22Rv1 (cell line): ENCODE measurements at regions not wholly inside any gene's neighbourhood (a gene's known extent, or its start where the extent isn't known, plus 50 kb on each side); places are given as distances from the start of the nearest gene placed in this dataset.
"Not testable (repeated sequence)": the region's sequence is repeated elsewhere in the genome, so short reads cannot be mapped to it uniquely, and the experiment has no call there.

Experiments
- H3K27ac ChIP-seq: fragments of 450-650 bp; 2 replicates; pipeline ENCODE4 v1.5.1; 2017
- ZFX ChIP-seq: fragments of 450-650 bp; IDR thresholded peaks from 2 replicates; pipeline ENCODE4 v1.6.1; 2017; ENCODE audit warnings: antibody characterized with exemption, borderline replicate concordance
- TF ChIP-seq, protein P1 (sequence below): fragments of 450-650 bp; IDR thresholded peaks from 2 replicates; pipeline ENCODE4 v1.5.1; 2017; ENCODE audit warnings: mild to moderate bottlenecking

GRCh38 chr12:20097626-20098025, 270.7 kb upstream of the PDE3A start:
- TF ChIP-seq, protein P1, sequence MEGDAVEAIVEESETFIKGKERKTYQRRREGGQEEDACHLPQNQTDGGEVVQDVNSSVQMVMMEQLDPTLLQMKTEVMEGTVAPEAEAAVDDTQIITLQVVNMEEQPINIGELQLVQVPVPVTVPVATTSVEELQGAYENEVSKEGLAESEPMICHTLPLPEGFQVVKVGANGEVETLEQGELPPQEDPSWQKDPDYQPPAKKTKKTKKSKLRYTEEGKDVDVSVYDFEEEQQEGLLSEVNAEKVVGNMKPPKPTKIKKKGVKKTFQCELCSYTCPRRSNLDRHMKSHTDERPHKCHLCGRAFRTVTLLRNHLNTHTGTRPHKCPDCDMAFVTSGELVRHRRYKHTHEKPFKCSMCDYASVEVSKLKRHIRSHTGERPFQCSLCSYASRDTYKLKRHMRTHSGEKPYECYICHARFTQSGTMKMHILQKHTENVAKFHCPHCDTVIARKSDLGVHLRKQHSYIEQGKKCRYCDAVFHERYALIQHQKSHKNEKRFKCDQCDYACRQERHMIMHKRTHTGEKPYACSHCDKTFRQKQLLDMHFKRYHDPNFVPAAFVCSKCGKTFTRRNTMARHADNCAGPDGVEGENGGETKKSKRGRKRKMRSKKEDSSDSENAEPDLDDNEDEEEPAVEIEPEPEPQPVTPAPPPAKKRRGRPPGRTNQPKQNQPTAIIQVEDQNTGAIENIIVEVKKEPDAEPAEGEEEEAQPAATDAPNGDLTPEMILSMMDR = no peak
- no peak for TF ChIP-seq ZFX
- no peak overlapping the region for H3K27ac ChIP-seq

DNA sequence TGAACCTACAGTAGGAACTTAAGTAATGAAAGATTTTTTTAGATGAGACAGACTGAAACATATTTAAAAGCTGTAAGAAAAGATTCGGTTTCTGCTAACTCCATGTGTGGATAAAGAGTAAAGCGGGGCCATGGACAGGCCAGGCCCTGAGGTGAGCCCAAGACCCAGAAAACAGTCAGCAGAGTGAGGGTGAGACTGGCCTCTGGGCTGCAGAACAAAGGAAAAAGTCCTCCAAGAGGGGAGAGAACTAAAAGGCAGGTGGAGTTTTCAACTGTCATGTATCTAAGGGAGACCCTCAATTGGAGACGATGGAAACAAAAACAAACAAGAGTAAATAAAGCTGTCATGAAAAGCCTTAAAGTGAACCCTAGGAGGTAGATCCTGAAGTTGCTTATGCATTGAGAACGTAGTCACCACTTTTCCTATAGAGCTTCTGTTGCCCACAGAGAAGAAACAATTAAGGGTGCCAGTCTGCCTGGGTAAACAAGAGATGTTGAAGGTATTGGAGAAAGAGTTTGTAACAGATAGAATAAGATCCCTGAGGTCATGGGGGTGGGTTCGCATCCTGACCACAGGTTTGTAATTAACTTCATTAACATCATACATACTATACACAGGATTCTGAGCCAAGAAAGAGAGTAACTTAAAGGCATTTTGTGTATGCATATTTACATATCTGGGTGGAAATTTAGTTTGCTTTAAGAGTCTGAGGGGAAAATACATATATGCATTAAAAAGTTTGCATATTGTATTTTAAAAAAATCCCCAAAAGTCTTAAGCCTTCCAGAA, 268.7 kb upstream of the PDE3A start:
- TF ChIP-seq ZFX = no peak
- TF ChIP-seq, protein P1 = no peak
- no peak overlapping the region for H3K27ac ChIP-seq

DNA sequence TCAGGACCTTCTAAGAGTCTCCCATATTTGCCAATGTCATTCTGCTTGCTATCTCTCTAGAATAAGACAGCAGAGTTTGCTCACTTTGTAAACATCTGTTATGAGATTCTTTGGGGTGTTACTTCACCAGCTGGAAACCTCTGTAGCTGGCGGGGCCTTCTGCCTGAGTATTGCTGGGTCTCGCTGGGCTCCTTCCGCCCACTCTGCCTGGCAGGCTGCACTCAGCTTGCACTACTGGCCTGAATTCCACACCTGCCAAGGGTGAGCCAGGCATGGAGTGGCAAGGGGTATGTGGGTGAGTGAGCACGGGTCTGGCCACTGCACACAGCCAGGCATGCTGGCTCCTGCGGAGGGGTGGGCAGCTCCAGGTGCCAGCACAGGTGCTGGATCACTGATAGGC, 267.3 kb upstream of the PDE3A start:
- TF ChIP-seq, protein P1 = no peak
- no peak for TF ChIP-seq ZFX
- H3K27ac ChIP-seq = no peak overlapping the region

- no peak for TF ChIP-seq ZFX
- TF ChIP-seq, protein P1 = no peak
- H3K27ac ChIP-seq = no peak overlapping the region
These were observed 262.4 kb upstream of the PDE3A start for GRCh38 chr12:20105943-20106342.

DNA sequence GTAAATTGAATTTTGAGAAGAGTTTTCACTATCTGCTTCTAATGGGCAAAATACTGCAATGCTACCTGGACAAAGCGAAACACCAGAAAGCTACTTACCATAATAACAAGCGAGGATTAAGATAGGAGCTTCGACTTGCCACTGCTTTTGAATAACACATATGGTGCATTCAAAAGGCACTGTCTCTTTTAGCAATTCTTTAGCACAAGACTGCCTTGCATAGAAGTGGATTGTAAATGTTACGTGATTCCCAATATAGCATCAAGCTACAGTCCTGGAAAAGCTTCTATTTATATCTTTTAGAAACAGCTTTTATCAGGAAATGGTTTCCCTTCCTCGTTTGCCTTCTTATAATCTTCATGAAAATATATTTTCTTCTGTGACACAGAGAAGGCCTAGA, 258.7 kb upstream of the PDE3A start:
- TF ChIP-seq ZFX = no peak
- TF ChIP-seq, protein P1 = no peak
- no peak overlapping the region for H3K27ac ChIP-seq

GRCh38 chr12:20115371-20115770, 253.0 kb upstream of the PDE3A start:
- H3K27ac ChIP-seq = not testable (repeated sequence)

DNA sequence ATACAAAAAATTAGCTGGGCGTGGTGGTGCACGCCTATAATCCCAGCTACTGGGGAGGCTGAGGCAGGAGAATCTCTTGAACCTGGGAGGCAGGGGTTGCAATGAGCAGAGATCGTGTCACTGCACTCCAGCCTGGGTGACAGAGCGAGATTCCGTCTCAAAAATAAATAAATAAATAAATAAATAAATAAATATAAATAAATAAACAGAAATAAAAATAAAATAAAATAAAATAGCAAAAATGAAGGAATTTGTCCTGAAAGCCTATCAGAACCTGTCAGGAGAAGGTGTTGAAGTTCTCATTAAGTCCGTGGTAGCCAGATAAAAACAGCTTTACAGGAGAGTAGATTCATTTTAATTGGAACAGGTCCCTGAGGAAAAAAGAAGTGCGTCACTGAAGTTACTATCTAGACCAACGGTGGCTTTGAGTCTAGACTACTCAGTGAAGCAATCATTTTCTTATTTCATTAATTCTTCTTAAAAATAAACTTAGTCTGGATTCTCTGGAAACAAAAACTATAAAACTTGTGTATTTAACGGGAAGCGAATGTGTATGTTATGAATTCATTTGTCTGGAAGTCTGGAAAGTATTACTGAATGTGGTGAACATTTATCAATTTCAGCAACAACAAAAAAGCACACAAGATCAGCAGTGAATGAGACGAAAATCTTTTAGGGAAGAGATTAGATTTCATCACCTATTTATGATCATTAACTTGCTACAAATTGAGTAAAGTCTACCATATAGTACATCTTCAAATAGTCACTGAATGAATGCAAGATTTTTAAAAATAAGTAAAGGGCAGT, 248.5 kb upstream of the PDE3A start:
- H3K27ac ChIP-seq = no peak overlapping the region
- no peak for TF ChIP-seq ZFX
- TF ChIP-seq, protein P1 = no peak

DNA sequence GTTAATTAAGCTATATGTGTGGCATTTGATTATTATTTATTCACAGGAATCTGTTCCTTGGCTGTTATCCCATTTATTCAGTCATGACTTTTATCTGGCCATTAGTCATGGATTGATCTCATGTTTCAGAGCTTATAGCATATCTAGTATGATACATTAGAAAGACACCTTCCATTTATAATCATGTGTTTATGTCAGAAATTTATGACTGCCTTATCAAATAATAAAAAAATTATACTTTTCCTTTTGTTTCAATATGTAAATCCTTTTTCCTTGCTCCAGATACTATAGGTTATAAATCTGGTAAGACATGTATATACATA, 248.0 kb upstream of the PDE3A start:
- H3K27ac ChIP-seq = no peak overlapping the region
- no peak for TF ChIP-seq ZFX
- TF ChIP-seq, protein P1 = no peak
